HG02885 (cell line): ENCODE measurements at regions not wholly inside any gene's neighbourhood (a gene's known extent, or its start where the extent isn't known, plus 50 kb on each side); places are given as distances from the start of the nearest gene placed in this dataset.

ENCODE experiments used
- ATAC-seq: cut with Tn5 transposase; IDR thresholded peaks from one replicate; pipeline ENCODE4 v1.9.1; 2021; ENCODE audit warnings: mild to moderate bottlenecking; ENCODE audit not compliant: unreplicated experiment, poor library complexity

GRCh38 chr15:37652646-37653417, 281.6 kb upstream of the TMCO5A start:
- ATAC-seq, result no peak

GRCh38 chr15:37678124-37678523, 256.3 kb upstream of the TMCO5A start:
- no peak for ATAC-seq

- ATAC-seq, result no peak
Observed at GRCh38 chr15:37679627-37680026, 254.8 kb upstream of the TMCO5A start.

GRCh38 chr15:37682304-37682703, 252.1 kb upstream of the TMCO5A start:
- no peak for ATAC-seq

- ATAC-seq, result no peak
Observed at GRCh38 chr15:37691911-37692310, 242.5 kb upstream of the TMCO5A start.

- ATAC-seq, result no peak
Observed at GRCh38 chr15:37693926-37694325, 240.5 kb upstream of the TMCO5A start.

GRCh38 chr15:37695719-37696118, 238.7 kb upstream of the TMCO5A start:
- ATAC-seq, result no peak

GRCh38 chr15:37698679-37699078, 235.8 kb upstream of the TMCO5A start:
- no peak for ATAC-seq

- ATAC-seq, result no peak
Observed at GRCh38 chr15:37701230-37701629, 233.2 kb upstream of the TMCO5A start.

- no peak for ATAC-seq
Observed at GRCh38 chr15:37709669-37710068, 224.8 kb upstream of the TMCO5A start.

GRCh38 chr15:37715101-37715500, 219.3 kb upstream of the TMCO5A start:
- no peak for ATAC-seq

- no peak for ATAC-seq
Observed at GRCh38 chr15:37720267-37720666, 214.2 kb upstream of the TMCO5A start.

GRCh38 chr15:37731146-37731746, 203.2 kb upstream of the TMCO5A start:
- no peak for ATAC-seq

- no peak for ATAC-seq
Observed at GRCh38 chr15:37733628-37734027, 200.8 kb upstream of the TMCO5A start.

- no peak for ATAC-seq
Observed at GRCh38 chr15:37740623-37741141, 193.8 kb upstream of the TMCO5A start.

GRCh38 chr15:37743826-37744225, 190.6 kb upstream of the TMCO5A start:
- ATAC-seq, result no peak

- ATAC-seq, result no peak
Observed at GRCh38 chr15:37744521-37744920, 189.9 kb upstream of the TMCO5A start.

- ATAC-seq, result no peak
Observed at GRCh38 chr15:37751401-37751800, 183.0 kb upstream of the TMCO5A start.

- ATAC-seq, result no peak
Observed at GRCh38 chr15:37756407-37756806, 178.0 kb upstream of the TMCO5A start.

- ATAC-seq, result no peak
Observed at GRCh38 chr15:37758412-37758811, 176.0 kb upstream of the TMCO5A start.

- ATAC-seq, result peak; percentile 75
Observed at GRCh38 chr15:37764733-37765191, 169.7 kb upstream of the TMCO5A start.

GRCh38 chr15:37765786-37766185, 168.7 kb upstream of the TMCO5A start:
- no peak for ATAC-seq
